Mucosa of stomach (tissue), 1 donor: ENCODE measurements at regions not wholly inside any gene's neighbourhood (a gene's known extent, or its start where the extent isn't known, plus 50 kb on each side); places are given as distances from the start of the nearest gene placed in this dataset.

ENCODE experiments used
- H3K27me3 ChIP-seq: one replicate; pipeline ENCODE4 v1.7.0; 2013; ENCODE audit warnings: mild to moderate bottlenecking, low read length; ENCODE audit not compliant: control insufficient read depth, insufficient read depth
- H3K36me3 ChIP-seq: one replicate; pipeline ENCODE4 v1.7.0; 2013; ENCODE audit warnings: low read length; ENCODE audit not compliant: control insufficient read depth, insufficient read depth
- H3K4me1 ChIP-seq: one replicate; pipeline ENCODE4 v1.7.0; 2013; ENCODE audit warnings: mild to moderate bottlenecking, low read length; ENCODE audit not compliant: control insufficient read depth, insufficient read depth
- H3K4me3 ChIP-seq: one replicate; pipeline ENCODE4 v1.7.0; 2013; ENCODE audit warnings: low read length
- H3K9ac ChIP-seq: one replicate; pipeline ENCODE4 v1.7.0; 2013; ENCODE audit warnings: mild to moderate bottlenecking, low read length, moderate library complexity
- H3K9me3 ChIP-seq: one replicate; pipeline ENCODE4 v1.7.0; 2013; ENCODE audit warnings: mild to moderate bottlenecking, low read length, moderate library complexity; ENCODE audit not compliant: control insufficient read depth
- donor health status: Pancreatic carcinoma.

- Histone ChIP-seq H3K36me3 (no peaks in the 10 kb centered on the region), H3K4me3 (no peak overlapping the region), H3K4me1 (peaks cover 8% of the 10 kb centered on the region), H3K9me3 (no peaks in the 10 kb centered on the region), H3K27me3 (peaks cover 7% of the 10 kb centered on the region), H3K9ac (no peak overlapping the region)
Measured at GRCh38 chr6:170011204-170012036, 260.0 kb downstream of the ERMARD start.

GRCh38 chr6:170010665-170011203 lies 259.3 kb downstream of the ERMARD start:
- Histone ChIP-seq H3K9ac (no peak overlapping the region), H3K9me3 (no peaks in the 10 kb centered on the region)

GRCh38 chr6:170008294-170008785 lies 256.9 kb downstream of the ERMARD start:
- H3K4me1 ChIP-seq = peaks cover 8% of the 10 kb centered on the region
- H3K36me3 ChIP-seq = no peaks in the 10 kb centered on the region
- H3K9ac ChIP-seq = no peak overlapping the region
- H3K27me3 ChIP-seq = no peaks in the 10 kb centered on the region
- H3K4me3 ChIP-seq = no peak overlapping the region
- H3K9me3 ChIP-seq = no peaks in the 10 kb centered on the region

More at GRCh38 chr6:170010665-170011203, 259.3 kb downstream of the ERMARD start:
- H3K36me3 ChIP-seq = no peaks in the 10 kb centered on the region
- peaks cover 7% of the 10 kb centered on the region for H3K27me3 ChIP-seq
- H3K4me1 ChIP-seq = peaks cover 8% of the 10 kb centered on the region
- no peak overlapping the region for H3K4me3 ChIP-seq

GRCh38 chr6:170007468-170008293 lies 256.3 kb downstream of the ERMARD start:
- Histone ChIP-seq H3K27me3 (no peaks in the 10 kb centered on the region), H3K4me1 (peaks cover 8% of the 10 kb centered on the region), H3K9me3 (no peaks in the 10 kb centered on the region), H3K9ac (no peak overlapping the region), H3K36me3 (no peaks in the 10 kb centered on the region), H3K4me3 (no peak overlapping the region)

GRCh38 chr6:170006900-170007467 lies 255.6 kb downstream of the ERMARD start:
- Histone ChIP-seq H3K27me3 (no peaks in the 10 kb centered on the region), H3K9ac (no peak overlapping the region), H3K36me3 (no peaks in the 10 kb centered on the region), H3K9me3 (no peaks in the 10 kb centered on the region), H3K4me1 (peaks cover 8% of the 10 kb centered on the region), H3K4me3 (no peak overlapping the region)

GRCh38 chr6:170006071-170006899 lies 254.9 kb downstream of the ERMARD start:
- Histone ChIP-seq H3K9me3 (no peaks in the 10 kb centered on the region), H3K4me3 (no peak overlapping the region), H3K27me3 (no peaks in the 10 kb centered on the region), H3K9ac (no peak overlapping the region), H3K4me1 (peaks cover 8% of the 10 kb centered on the region), H3K36me3 (no peaks in the 10 kb centered on the region)

- H3K4me1 ChIP-seq = peaks cover 8% of the 10 kb centered on the region
- H3K27me3 ChIP-seq = no peaks in the 10 kb centered on the region
- no peak overlapping the region for H3K4me3 ChIP-seq
- no peak overlapping the region for H3K9ac ChIP-seq
- H3K36me3 ChIP-seq = no peaks in the 10 kb centered on the region
- H3K9me3 ChIP-seq = no peaks in the 10 kb centered on the region
Measured at GRCh38 chr6:170005665-170006064, 254.2 kb downstream of the ERMARD start.

GRCh38 chr6:170004585-170005210 lies 253.3 kb downstream of the ERMARD start:
- H3K27me3 ChIP-seq = no peaks in the 10 kb centered on the region
- peaks cover 8% of the 10 kb centered on the region for H3K4me1 ChIP-seq
- H3K4me3 ChIP-seq = no peak overlapping the region
- H3K9me3 ChIP-seq = no peaks in the 10 kb centered on the region
- H3K9ac ChIP-seq = no peak overlapping the region
- H3K36me3 ChIP-seq = no peaks in the 10 kb centered on the region

GRCh38 chr6:170003451-170004160 lies 252.2 kb downstream of the ERMARD start:
- H3K4me3 ChIP-seq = no peak overlapping the region
- no peaks in the 10 kb centered on the region for H3K36me3 ChIP-seq
- no peaks in the 10 kb centered on the region for H3K9me3 ChIP-seq
- no peak overlapping the region for H3K9ac ChIP-seq
- H3K27me3 ChIP-seq = no peaks in the 10 kb centered on the region
- peaks cover 8% of the 10 kb centered on the region for H3K4me1 ChIP-seq

GRCh38 chr6:170003027-170003426 lies 251.6 kb downstream of the ERMARD start:
- Histone ChIP-seq H3K9ac (no peak overlapping the region), H3K36me3 (no peaks in the 10 kb centered on the region), H3K4me3 (no peak overlapping the region), H3K9me3 (no peaks in the 10 kb centered on the region), H3K4me1 (peaks cover 7% of the 10 kb centered on the region), H3K27me3 (no peaks in the 10 kb centered on the region)
